NCI-H2081 (cell line): ENCODE measurements at regions not wholly inside any gene's neighbourhood (a gene's known extent, or its start where the extent isn't known, plus 50 kb on each side); places are given as distances from the start of the nearest gene placed in this dataset.
"Not testable (repeated sequence)": the region's sequence is repeated elsewhere in the genome, so short reads cannot be mapped to it uniquely, and the experiment has no call there.

Experiments used
- DNase-seq, 2 experiments: peaks; one replicate each; lab custom pipeline; 2025; lab: John Stamatoyannopoulos, UW

- no peak for DNase-seq
Measured at GRCh38 chr5:12658871-12659446, 754.7 kb upstream of the CTNND2 start.

GRCh38 chr5:12657914-12658474 is 753.7 kb upstream of the CTNND2 start:
- DNase-seq = not testable (repeated sequence)

GRCh38 chr5:12655675-12656074 is 751.4 kb upstream of the CTNND2 start:
- no peak for DNase-seq

- DNase-seq = no peak
Measured at GRCh38 chr5:12652201-12652600, 748.0 kb upstream of the CTNND2 start.

- no peak for DNase-seq
Measured at GRCh38 chr5:12648558-12648957, 744.3 kb upstream of the CTNND2 start.

GRCh38 chr5:12647613-12648012 is 743.4 kb upstream of the CTNND2 start:
- no peak for DNase-seq

- no peak for DNase-seq
Measured at GRCh38 chr5:12645582-12645981, 741.3 kb upstream of the CTNND2 start.

- no peak for DNase-seq
Measured at GRCh38 chr5:12636209-12636608, 732.0 kb upstream of the CTNND2 start.

- no peak for DNase-seq
Measured at GRCh38 chr5:12626556-12626955, 722.3 kb upstream of the CTNND2 start.

- no peak for DNase-seq
Measured at GRCh38 chr5:12625667-12626263, 721.5 kb upstream of the CTNND2 start.

- DNase-seq = no peak
Measured at GRCh38 chr5:12624776-12625560, 720.7 kb upstream of the CTNND2 start.

GRCh38 chr5:12623408-12623807 is 719.2 kb upstream of the CTNND2 start:
- DNase-seq = no peak

GRCh38 chr5:12616093-12616492 is 711.8 kb upstream of the CTNND2 start:
- DNase-seq = no peak

GRCh38 chr5:12615141-12615820 is 711.0 kb upstream of the CTNND2 start:
- DNase-seq = no peak

GRCh38 chr5:12614608-12615007 is 710.4 kb upstream of the CTNND2 start:
- DNase-seq = no peak

GRCh38 chr5:12611132-12611531 is 706.9 kb upstream of the CTNND2 start:
- no peak for DNase-seq

GRCh38 chr5:12607817-12608216 is 703.6 kb upstream of the CTNND2 start:
- DNase-seq = not testable (repeated sequence)

GRCh38 chr5:12592228-12592627 is 688.0 kb upstream of the CTNND2 start:
- no peak for DNase-seq

GRCh38 chr5:12586406-12586805 is 682.2 kb upstream of the CTNND2 start:
- no peak for DNase-seq

GRCh38 chr5:12578803-12579202 is 674.6 kb upstream of the CTNND2 start:
- not testable (repeated sequence) for DNase-seq

GRCh38 chr5:12576953-12577352 is 672.7 kb upstream of the CTNND2 start:
- not testable (repeated sequence) for DNase-seq
